ENCODE measurements at regions not wholly inside any gene's neighbourhood (a gene's known extent, or its start where the extent isn't known, plus 50 kb on each side); places are given as distances from the start of the nearest gene placed in this dataset.

GRCh38 chr2:145961846-145962245 is 1441.9 kb upstream of the ZEB2 start:
- no peaks in the 10 kb centered on the region for H3K9me3 ChIP-seq
- no peak for DNase-seq
- no peak overlapping the region for H3K27ac ChIP-seq
- no peak overlapping the region for H3K4me3 ChIP-seq
- TF ChIP-seq CTCF (IDR thresholded peaks at IDR 0.05): no peak
- no peak for TF ChIP-seq POLR2A (IDR thresholded peaks at IDR 0.05)
- TF ChIP-seq EP300 (IDR thresholded peaks at IDR 0.05): no peak
- H3K27me3 ChIP-seq: no peaks in the 10 kb centered on the region
- intact Hi-C loops (cut with DNase I): no loop called here
- H3K36me3 ChIP-seq: no peaks in the 10 kb centered on the region
- H3K4me1 ChIP-seq (ENCODE audit: insufficient read depth): no peaks in the 10 kb centered on the region
- 83 to 85% (median 83%) methylated on average over 1 of the region's 1 CpG for WGBS, 3 donors

GRCh38 chr2:145960479-145961163 is 1440.7 kb upstream of the ZEB2 start:
- H3K9me3 ChIP-seq: no peaks in the 10 kb centered on the region
- no peaks in the 10 kb centered on the region for H3K36me3 ChIP-seq
- no peak overlapping the region for H3K27ac ChIP-seq
- WGBS, 3 donors: 95 to 96% (median 96%) methylated on average over 23 of the region's 23 CpGs
- H3K4me1 ChIP-seq (ENCODE audit: insufficient read depth): no peaks in the 10 kb centered on the region
- H3K27me3 ChIP-seq: no peaks in the 10 kb centered on the region
- H3K4me3 ChIP-seq: no peak overlapping the region
- intact Hi-C loops (cut with DNase I): no loop called here
- no peak for TF ChIP-seq EP300 (IDR thresholded peaks at IDR 0.05)
- no peak for DNase-seq

- DNase-seq: no peak
- no peaks in the 10 kb centered on the region for H3K27me3 ChIP-seq
- intact Hi-C loops (cut with DNase I): no loop called here
- TF ChIP-seq EP300 (IDR thresholded peaks at IDR 0.05): no peak
- TF ChIP-seq POLR2A (IDR thresholded peaks at IDR 0.05): no peak
- no peak for TF ChIP-seq CTCF (IDR thresholded peaks at IDR 0.05)
- H3K27ac ChIP-seq: no peak overlapping the region
- H3K4me1 ChIP-seq (ENCODE audit: insufficient read depth): no peaks in the 10 kb centered on the region
- H3K9me3 ChIP-seq: no peaks in the 10 kb centered on the region
- no peak overlapping the region for H3K4me3 ChIP-seq
- 82 to 98% (median 96%) methylated on average over 4 of the region's 4 CpGs for WGBS, 3 donors
- H3K36me3 ChIP-seq: no peaks in the 10 kb centered on the region
Observed at GRCh38 chr2:145958611-145959010, 1438.7 kb upstream of the ZEB2 start.

GRCh38 chr2:145957929-145958328 is 1438.0 kb upstream of the ZEB2 start:
- 0% methylated on average over 1 of the region's 1 CpG for WGBS, 3 donors
- Histone ChIP-seq H3K27me3 (no peaks in the 10 kb centered on the region), H3K36me3 (no peaks in the 10 kb centered on the region), H3K27ac (no peak overlapping the region), H3K4me1 (ENCODE audit: insufficient read depth) (no peaks in the 10 kb centered on the region), H3K9me3 (no peaks in the 10 kb centered on the region), H3K4me3 (no peak overlapping the region)
- TF ChIP-seq POLR2A (IDR thresholded peaks at IDR 0.05) (no peak), CTCF (IDR thresholded peaks at IDR 0.05) (no peak), EP300 (IDR thresholded peaks at IDR 0.05) (no peak)
- DNase-seq: no peak
- intact Hi-C loops (cut with DNase I): no loop called here

- Histone ChIP-seq H3K27me3 (no peaks in the 10 kb centered on the region), H3K9me3 (no peaks in the 10 kb centered on the region), H3K36me3 (no peaks in the 10 kb centered on the region), H3K27ac (no peak overlapping the region), H3K4me3 (no peak overlapping the region), H3K4me1 (ENCODE audit: insufficient read depth) (no peaks in the 10 kb centered on the region)
- intact Hi-C loops (cut with DNase I): no loop called here
- DNase-seq: no peak
- 9 to 19% (median 12%) methylated on average over 1 of the region's 1 CpG for WGBS, 3 donors
- TF ChIP-seq POLR2A (IDR thresholded peaks at IDR 0.05): no peak
- no peak for TF ChIP-seq CTCF (IDR thresholded peaks at IDR 0.05)
Observed at GRCh38 chr2:145939949-145940348, 1420.0 kb upstream of the ZEB2 start.
